ENCODE measurements at regions not wholly inside any gene's neighbourhood (a gene's known extent, or its start where the extent isn't known, plus 50 kb on each side); places are given as distances from the start of the nearest gene placed in this dataset.

DNA sequence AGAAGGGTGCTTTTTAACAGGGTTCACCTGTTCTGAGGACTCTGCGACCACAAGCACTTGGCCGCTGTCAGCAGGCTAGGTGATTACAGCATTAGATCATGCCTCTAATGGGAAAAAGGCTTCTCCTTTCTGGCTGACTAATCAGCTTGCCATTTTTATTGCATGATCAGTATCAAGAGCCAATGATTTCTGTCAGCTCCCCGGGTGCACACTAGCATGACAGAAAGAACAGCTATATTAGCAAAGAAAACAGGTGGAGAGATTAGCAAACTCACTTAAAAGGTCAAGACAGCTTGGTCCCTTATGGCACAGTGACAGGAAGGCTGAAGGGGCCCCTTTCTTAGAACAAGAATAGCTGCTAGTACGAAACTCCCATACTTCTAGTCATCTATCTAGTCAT lies 170.0 kb downstream of the SMIM20 start:
- TF ChIP-seq, protein P1, sequence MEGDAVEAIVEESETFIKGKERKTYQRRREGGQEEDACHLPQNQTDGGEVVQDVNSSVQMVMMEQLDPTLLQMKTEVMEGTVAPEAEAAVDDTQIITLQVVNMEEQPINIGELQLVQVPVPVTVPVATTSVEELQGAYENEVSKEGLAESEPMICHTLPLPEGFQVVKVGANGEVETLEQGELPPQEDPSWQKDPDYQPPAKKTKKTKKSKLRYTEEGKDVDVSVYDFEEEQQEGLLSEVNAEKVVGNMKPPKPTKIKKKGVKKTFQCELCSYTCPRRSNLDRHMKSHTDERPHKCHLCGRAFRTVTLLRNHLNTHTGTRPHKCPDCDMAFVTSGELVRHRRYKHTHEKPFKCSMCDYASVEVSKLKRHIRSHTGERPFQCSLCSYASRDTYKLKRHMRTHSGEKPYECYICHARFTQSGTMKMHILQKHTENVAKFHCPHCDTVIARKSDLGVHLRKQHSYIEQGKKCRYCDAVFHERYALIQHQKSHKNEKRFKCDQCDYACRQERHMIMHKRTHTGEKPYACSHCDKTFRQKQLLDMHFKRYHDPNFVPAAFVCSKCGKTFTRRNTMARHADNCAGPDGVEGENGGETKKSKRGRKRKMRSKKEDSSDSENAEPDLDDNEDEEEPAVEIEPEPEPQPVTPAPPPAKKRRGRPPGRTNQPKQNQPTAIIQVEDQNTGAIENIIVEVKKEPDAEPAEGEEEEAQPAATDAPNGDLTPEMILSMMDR (IDR thresholded peaks at IDR 0.05) = no peak
- no peak for TF ChIP-seq POLR2A (IDR thresholded peaks at IDR 0.05)
